ENCODE measurements at regions not wholly inside any gene's neighbourhood (a gene's known extent, or its start where the extent isn't known, plus 50 kb on each side); places are given as distances from the start of the nearest gene placed in this dataset.
"Not testable (repeated sequence)": the region's sequence is repeated elsewhere in the genome, so short reads cannot be mapped to it uniquely, and the experiment has no call there.

DNA sequence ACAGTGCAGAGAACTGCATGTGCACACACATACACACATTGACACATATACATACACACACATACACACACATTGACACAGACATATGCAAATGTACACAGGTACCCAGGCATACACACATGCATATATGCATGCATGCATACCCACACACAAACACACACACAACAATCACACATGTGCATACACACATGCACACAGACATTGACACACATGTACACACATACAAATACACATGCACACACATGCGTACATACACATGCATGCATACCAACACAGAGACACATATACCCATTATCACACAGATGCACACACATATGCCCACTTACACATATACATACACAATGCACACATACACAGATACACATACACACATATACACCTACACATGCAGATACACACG, 299.6 kb upstream of the ADCY2 start:
- no peak for DNase-seq

DNA sequence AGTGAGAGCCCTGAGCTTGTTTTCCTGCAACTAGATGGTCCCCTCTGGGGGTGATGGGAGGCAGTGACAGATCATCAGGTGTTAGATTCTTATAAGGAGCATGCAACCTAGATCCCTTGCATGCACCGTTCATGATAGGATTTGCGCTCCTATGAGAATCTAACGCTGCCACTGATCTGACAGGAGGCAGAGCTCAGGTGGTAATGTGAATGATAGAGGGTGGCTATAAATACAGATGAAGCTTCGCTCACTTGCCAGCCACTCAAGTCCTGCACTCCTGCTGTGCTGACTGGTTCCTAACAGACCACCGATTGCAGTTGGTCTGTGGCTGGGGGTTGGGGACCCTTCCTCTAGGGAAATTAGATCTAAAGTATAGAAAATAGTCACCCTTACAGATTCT, 290.6 kb upstream of the ADCY2 start:
- no peak for DNase-seq

GRCh38 chr5:7117961-7118360, 278.0 kb upstream of the ADCY2 start:
- no peak for DNase-seq

GRCh38 chr5:7131680-7132079, 264.3 kb upstream of the ADCY2 start:
- no peak for DNase-seq

- DNase-seq: no peak
Measured at GRCh38 chr5:7146886-7147285, 249.1 kb upstream of the ADCY2 start.

GRCh38 chr5:7157083-7157482, 238.9 kb upstream of the ADCY2 start:
- no peak for DNase-seq

- no peak for DNase-seq
Measured at GRCh38 chr5:7169240-7169878, 226.6 kb upstream of the ADCY2 start.

DNA sequence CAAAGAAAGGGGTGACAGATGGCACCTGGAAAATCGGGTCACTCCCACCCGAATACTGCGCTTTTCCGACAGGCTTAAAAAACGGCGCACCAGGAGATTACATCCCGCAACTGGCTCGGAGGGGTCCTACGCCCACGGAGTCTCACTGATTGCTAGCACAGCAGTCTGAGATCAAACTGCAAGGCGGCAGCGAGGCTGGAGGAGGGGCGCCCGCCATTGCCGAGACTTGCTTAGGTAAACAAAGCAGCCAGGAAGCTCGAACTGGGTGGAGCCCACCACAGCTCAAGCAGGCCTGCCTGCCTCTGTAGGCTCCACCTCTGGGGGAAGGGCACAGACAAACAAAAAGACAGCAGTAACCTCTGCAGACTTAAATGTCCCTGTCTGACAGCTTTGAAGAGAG, 225.2 kb upstream of the ADCY2 start:
- not testable (repeated sequence) for DNase-seq

DNA sequence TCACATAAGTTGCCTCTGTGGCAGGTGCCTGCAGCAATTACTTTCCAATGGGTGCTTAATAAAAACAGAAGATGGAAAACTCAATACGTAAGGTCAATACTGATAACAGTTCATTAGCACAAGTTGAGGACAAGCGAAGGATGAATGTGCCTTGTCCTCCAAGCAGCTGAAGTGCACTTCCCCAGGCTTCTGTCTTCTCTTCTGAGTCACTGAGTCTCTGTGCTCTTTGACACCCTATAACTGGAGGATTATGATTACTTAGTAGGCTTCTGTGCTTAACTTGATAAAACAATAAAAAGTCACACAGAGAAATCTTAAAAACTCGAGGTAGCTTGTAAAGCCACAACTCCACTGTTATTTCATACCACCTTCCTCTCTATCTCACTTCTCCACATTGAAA, 216.6 kb upstream of the ADCY2 start:
- no peak for DNase-seq

DNA sequence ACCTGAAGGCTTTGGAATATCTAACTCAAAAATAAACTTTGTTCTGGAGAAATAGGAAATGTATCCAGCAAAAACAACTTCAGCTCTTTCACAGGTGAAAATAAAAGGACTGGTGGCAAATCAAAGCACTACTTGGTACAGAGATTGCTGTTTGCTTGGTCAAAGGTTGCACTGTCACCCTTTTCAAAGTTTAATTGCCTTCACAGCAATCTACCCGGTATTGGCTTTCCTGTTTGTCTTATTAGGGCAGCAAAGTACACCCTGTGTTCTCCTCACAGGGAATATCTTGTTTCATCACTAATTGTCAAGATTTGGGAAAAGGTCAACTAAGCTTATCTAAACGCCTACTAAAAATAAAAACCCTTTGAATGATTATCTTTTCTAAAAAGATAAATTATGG, 214.1 kb upstream of the ADCY2 start:
- DNase-seq: no peak

GRCh38 chr5:7185742-7186141, 210.2 kb upstream of the ADCY2 start:
- no peak for DNase-seq

DNA sequence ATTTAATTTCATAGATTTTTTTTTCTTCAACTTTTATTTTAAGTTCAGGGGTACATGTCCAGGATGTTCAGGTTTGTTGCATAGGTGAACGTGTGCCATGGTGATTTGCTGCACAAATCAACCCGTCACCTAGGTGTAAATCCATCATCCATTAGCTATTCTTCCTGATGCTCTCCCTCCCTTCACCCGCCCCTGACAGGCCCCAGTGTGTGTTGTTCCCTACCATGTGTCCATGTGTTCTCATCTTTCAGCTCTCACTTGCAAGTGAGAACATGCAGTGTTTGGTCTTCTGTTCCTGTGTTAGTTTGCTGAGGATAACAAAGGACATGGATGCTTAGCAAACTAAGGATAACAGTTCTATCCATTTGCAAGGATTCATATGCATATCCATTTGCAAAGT, 209.1 kb upstream of the ADCY2 start:
- DNase-seq: no peak

- DNase-seq: no peak
Measured at GRCh38 chr5:7190712-7191250, 205.2 kb upstream of the ADCY2 start.

GRCh38 chr5:7192016-7192415, 203.9 kb upstream of the ADCY2 start:
- DNase-seq: no peak

DNA sequence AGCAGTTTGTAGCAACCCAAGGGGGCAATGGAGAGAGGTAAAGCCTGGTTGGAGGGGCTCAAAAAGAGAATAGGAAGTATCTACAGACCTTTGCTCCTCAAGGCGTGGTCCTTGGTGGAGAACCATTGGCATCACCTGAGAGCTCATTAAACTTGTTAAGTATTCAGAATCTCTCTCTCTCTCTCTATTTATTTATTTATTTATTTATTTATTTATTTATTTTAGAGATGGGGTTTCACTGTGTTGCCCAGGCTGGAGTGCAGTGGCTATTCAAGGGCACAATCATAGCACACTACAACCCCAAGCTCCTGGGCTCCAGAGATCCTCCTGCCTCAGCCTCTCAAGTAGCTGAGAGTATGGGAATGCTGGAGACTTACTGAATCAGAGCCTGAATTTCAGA, 193.1 kb upstream of the ADCY2 start:
- DNase-seq: no peak

DNA sequence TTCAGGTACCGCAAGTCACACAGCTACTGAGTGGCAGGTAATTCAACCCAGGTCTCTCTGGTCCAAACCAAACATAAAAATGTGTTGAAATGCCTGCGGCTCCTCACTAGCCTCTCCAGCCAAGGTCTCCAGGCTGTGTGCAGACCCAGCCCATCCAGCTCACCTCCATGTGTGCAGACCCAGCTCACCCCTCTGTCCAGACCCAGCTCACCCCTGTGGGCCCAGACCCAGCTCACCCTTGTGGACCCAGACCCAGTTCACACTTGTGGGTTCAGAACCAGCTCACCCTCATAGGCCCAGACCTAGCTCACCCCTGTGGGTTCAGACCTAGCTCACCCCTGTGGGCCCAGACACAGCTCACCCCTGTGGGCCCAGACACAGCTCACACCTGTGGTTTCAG, 188.0 kb upstream of the ADCY2 start:
- no peak for DNase-seq

- no peak for DNase-seq
Measured at GRCh38 chr5:7208938-7209337, 187.0 kb upstream of the ADCY2 start.

GRCh38 chr5:7209658-7210057, 186.3 kb upstream of the ADCY2 start:
- no peak for DNase-seq

DNA sequence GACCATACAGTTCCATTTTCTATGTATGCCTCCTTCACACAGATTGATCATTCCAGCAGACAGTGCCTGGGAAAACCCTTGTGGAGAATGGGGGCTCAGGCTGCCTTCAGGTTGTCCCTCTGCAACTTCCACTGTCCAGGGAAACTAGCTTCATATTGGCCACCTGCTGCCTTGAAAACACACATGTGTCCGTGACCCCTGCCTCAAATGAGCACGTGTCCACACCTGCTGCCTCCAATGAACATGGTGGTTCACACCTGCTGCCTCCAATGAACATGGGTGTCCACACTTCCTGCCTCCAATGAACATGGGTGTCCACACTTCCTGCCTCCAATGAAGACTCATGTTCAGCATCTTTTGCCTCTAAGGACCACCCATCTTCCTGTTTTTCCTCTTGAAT, 185.4 kb upstream of the ADCY2 start:
- DNase-seq: no peak

- DNase-seq: no peak
Measured at GRCh38 chr5:7213525-7213924, 182.4 kb upstream of the ADCY2 start.

DNA sequence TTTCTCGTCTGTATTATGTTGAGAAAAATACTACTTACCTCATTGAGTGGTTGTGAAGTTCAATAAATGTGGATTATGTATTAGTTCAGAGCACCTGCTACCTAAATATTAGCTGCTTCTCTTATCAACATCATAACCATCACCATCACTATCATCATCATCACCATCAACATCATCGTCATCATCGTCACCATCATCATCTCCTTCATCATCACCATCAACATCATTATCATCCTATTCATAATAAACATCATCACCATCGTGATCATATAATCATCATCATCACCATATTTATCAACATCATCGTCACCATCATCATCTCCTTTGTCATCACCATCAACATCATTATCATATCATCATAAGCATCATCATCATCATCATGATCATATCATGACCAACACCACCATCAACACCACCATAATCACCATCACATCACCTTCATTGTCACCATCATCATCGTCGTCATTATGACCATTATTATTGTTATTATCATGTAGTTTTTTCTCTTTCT, 181.0 kb upstream of the ADCY2 start:
- no peak for DNase-seq

DNA sequence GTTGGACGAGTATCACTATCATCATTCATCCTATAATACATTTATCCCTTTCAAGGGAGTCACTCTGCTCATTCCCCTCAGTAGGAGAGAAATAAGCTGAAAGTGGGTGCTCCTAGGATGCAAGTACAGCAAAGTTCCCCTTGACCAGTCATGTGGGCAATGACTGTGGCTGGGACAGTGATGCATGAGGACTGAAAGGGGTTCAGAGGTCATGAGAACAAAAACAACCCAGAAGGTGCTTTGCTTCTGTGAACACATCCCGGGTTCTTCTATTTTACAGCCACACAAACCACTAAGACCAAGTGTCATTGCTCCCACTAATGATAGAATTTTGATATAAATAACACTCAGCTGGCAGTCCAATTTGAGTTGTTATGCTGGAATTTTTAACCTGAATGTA, 177.8 kb upstream of the ADCY2 start:
- no peak for DNase-seq

DNA sequence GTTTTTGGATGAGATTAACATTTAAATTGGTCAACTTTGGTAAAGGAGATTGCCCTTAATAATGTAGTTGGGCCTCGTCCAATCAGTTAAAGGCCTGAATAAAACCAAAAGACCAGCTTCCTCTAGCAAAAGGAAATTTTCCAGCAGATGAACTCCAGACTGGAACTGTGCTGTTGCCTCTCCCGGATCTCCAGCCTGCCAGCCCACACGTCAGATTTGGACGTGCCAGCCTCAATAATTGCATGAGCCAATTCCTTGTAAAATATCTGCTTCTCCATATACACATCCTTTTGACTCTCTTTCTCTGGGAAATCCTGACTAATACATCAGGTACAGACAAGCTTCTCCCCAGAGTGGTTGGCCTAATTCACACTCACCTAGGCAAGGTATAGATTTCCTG, 175.8 kb upstream of the ADCY2 start:
- DNase-seq: no peak

DNA sequence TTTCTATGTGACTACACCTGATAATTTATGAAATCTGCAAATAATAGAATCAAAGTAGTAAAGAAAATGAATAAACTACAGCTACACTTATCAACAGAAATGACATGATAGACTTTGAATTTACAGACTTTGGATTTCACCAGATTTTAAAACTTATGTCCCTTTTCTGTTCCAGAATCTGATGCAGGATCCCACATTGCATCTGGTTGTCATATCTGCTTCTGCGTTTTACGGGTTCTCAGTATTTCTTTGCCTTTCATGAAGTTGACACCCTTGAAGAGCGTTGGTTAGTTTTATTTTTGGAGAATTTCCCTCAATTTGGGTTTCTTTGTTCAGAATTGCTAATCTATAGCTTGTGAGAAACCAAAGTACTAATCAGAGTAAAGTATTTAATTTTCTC, 174.9 kb upstream of the ADCY2 start:
- DNase-seq: no peak

DNA sequence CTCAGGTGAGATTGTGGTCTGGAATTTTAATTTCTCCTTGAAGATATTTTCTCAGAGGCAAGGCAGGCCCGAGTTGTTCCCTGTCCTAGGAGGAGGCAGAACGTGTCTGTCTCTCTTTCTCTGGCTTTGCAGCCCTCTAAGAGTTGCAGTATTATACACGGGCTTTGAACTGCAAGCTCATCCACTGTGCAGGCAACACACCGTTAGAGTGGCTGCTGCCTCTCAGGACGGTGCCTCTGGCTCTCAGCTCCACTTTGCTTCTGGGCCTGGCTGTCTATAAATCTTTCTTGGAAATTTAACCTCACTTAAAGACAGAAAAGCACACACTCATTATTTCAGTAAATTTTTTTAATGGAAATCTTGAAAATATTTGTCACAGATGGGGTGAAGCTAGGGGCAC, 170.1 kb upstream of the ADCY2 start:
- DNase-seq: no peak
